Left ventricle myocardium inferior (tissue), 1 donor: ENCODE measurements at regions not wholly inside any gene's neighbourhood (a gene's known extent, or its start where the extent isn't known, plus 50 kb on each side); places are given as distances from the start of the nearest gene placed in this dataset.

ENCODE experiments used
- DNase-seq: peaks from one replicate; pipeline ENCODE4 v3.0.0-alpha.2; 2020
- H3K27ac ChIP-seq: fragments of 200-600 bp; replicated peaks from 2 replicates; pipeline ENCODE4 v1.8.0; 2021
- H3K27me3 ChIP-seq: fragments of 200-600 bp; 2 replicates; pipeline ENCODE4 v1.8.0; 2021; ENCODE audit warnings: low read depth
- H3K36me3 ChIP-seq: fragments of 200-600 bp; 2 replicates; pipeline ENCODE4 v1.8.0; 2021
- H3K4me1 ChIP-seq: fragments of 200-600 bp; 2 replicates; pipeline ENCODE4 v1.8.0; 2021
- H3K4me3 ChIP-seq: fragments of 200-600 bp; 2 replicates; pipeline ENCODE4 v1.8.0; 2021; ENCODE audit warnings: mild to moderate bottlenecking, moderate library complexity
- H3K9me3 ChIP-seq: fragments of 200-600 bp; replicated peaks from 2 replicates; pipeline ENCODE4 v1.8.0; 2021
- intact Hi-C: fragments of 100-400 bp; cut with micrococcal nuclease; formaldehyde crosslinking; loops from one replicate; pipeline ENCODE4 v1.11.0; 2022
- TF ChIP-seq, protein P1 (sequence below): fragments of 200-600 bp; IDR thresholded peaks from 2 replicates; pipeline ENCODE4 v1.8.0; 2021; ENCODE audit warnings: antibody characterized with exemption, mild to moderate bottlenecking, borderline replicate concordance
- donor health status: DM: no; HTN: yes; CAD: no; lungs with severe emphysema.

DNA sequence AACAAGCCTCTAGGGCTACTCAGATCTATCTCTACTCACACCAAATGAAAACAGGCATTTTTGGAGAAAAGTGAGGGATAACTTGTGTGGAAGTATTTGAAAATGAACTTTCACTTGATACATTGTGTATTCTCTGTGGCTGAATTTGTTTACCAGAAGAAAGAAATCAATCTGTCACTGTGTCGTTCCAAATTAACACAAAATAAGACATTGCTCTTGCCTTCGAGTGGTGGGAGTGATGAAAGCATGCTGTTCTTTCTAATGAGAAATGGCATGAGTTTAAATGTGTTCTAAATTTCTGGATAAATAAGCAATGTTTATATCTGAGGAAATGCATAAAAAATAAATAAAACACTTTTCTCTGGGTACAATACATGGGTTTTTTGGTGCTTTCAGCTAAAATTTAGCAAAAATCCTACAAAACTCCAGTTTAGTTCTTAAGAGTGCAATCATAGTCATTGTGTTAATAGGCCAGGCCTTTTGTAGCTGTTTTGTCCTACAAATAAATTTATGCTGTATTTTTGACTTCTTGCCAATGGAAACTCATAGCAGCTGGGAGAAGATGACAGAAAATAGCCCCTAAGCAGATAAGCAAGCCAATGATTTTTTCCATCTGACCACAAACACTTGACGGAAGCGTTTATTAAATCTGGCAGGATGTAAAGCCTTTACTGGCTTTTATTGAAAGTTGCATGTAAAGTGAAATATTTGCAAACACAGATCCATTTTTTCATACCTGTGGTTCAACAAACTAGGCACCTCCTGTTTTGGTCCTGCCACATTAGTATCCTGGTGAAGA, 1064.1 kb upstream of the GHITM start:
- Histone ChIP-seq H3K27ac (no peak overlapping the region), H3K27me3 (no peaks in the 10 kb centered on the region), H3K36me3 (no peaks in the 10 kb centered on the region), H3K4me3 (no peak overlapping the region), H3K9me3 (peaks cover 24% of the 10 kb centered on the region), H3K4me1 (no peaks in the 10 kb centered on the region)
- TF ChIP-seq, protein P1, sequence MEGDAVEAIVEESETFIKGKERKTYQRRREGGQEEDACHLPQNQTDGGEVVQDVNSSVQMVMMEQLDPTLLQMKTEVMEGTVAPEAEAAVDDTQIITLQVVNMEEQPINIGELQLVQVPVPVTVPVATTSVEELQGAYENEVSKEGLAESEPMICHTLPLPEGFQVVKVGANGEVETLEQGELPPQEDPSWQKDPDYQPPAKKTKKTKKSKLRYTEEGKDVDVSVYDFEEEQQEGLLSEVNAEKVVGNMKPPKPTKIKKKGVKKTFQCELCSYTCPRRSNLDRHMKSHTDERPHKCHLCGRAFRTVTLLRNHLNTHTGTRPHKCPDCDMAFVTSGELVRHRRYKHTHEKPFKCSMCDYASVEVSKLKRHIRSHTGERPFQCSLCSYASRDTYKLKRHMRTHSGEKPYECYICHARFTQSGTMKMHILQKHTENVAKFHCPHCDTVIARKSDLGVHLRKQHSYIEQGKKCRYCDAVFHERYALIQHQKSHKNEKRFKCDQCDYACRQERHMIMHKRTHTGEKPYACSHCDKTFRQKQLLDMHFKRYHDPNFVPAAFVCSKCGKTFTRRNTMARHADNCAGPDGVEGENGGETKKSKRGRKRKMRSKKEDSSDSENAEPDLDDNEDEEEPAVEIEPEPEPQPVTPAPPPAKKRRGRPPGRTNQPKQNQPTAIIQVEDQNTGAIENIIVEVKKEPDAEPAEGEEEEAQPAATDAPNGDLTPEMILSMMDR, result no peak
- intact Hi-C loops, result no loop called here
- DNase-seq, result no peak

DNA sequence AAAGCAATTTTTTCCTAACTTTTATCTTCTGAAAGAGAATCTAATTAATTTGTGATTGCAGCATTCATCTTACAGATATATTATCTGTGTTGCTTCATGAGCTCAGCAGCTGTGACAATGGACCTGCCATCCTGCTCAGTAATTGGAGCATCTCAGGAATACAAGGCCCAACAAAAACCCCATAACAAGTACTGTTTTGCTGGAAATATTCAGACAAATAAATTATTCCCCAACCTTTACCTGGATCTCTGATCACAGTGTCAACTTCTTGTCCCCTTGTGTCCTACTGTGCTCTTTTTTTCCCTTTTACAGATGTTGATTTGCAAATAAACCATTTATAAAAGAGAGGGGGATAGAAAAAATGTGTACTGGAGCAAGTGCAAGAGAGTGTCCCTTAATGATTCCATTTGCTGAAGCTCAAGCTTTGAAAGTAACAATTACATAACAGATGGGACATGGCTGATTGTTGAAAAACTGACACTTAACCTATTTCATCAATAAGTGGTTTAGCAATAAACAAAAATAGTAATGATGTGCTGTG, 1063.4 kb upstream of the GHITM start:
- Histone ChIP-seq H3K27me3 (no peaks in the 10 kb centered on the region), H3K4me1 (no peaks in the 10 kb centered on the region), H3K4me3 (no peak overlapping the region), H3K27ac (no peak overlapping the region), H3K9me3 (peaks cover 18% of the 10 kb centered on the region), H3K36me3 (no peaks in the 10 kb centered on the region)
- DNase-seq, result no peak
- intact Hi-C loops, result no loop called here
- TF ChIP-seq, protein P1, result no peak

DNA sequence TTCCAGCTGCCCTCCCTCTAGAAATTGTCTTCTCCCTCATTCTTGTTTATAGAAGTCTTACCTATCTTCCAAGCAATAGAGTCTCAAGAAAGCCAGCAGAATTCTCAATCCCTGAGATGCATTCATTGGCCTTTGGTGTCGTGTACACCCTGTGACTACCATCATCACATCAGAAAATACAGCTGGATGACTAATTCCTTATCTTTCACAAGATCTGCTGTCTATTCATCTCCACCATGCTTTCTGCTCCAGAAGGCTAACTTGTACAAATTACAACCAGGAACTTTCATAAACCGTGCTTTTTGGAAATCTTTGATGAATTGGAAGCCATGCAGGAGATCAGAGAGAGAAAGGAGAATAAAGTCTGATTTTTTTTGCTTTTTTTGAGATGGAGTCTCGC, 1062.9 kb upstream of the GHITM start:
- no peak overlapping the region for H3K27ac ChIP-seq
- H3K9me3 ChIP-seq, result peaks cover 18% of the 10 kb centered on the region
- no peak overlapping the region for H3K4me3 ChIP-seq
- DNase-seq, result no peak
- TF ChIP-seq, protein P1, result no peak
- intact Hi-C loops, result no loop called here
- no peaks in the 10 kb centered on the region for H3K36me3 ChIP-seq
- H3K4me1 ChIP-seq, result no peaks in the 10 kb centered on the region
- H3K27me3 ChIP-seq, result no peaks in the 10 kb centered on the region

DNA sequence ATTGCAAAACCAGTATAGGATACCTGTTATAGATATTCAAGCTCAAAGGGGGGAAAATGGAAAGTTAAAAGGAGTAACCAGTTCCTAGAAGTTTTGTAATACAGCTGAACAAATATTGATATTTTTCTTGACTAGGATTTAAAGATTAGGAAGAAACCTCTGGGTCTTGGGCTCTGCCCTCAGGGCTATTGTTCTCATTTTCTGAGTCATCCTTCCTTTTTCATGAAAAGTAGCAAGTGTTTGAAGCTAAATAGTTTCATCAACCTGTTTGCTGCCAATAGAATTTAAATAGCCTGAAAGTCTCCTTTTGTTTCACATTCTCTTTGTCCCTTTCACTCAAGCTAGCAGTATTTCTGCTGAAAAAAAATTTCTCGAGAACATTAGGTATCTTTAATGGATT, 1061.1 kb upstream of the GHITM start:
- no peak overlapping the region for H3K4me3 ChIP-seq
- H3K9me3 ChIP-seq, result peaks cover 2% of the 10 kb centered on the region
- H3K27me3 ChIP-seq, result no peaks in the 10 kb centered on the region
- intact Hi-C loops, result no loop called here
- no peaks in the 10 kb centered on the region for H3K4me1 ChIP-seq
- H3K36me3 ChIP-seq, result no peaks in the 10 kb centered on the region
- no peak for DNase-seq
- TF ChIP-seq, protein P1, result no peak
- no peak overlapping the region for H3K27ac ChIP-seq

DNA sequence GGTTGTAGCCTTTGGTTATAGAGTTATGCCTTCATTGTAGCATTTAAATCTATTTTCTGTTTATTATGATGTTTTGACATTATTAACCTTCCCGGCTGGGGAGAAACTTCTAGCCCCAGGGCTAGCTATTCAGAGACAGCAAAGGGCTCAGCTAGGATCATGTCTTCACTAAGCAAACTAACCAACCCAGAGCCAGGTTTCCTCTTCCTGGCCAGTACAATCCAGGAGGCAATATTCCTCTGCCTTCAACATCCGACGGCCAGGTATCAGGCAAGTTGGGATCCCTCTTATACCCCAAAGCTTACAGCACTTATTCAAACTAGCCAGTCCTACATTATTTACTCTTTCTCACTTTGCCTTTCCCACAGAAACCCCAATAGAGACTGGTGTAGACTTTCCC, 1060.7 kb upstream of the GHITM start:
- DNase-seq, result no peak
- no peaks in the 10 kb centered on the region for H3K36me3 ChIP-seq
- TF ChIP-seq, protein P1, result no peak
- no peaks in the 10 kb centered on the region for H3K9me3 ChIP-seq
- H3K27me3 ChIP-seq, result no peaks in the 10 kb centered on the region
- intact Hi-C loops, result no loop called here
- no peak overlapping the region for H3K27ac ChIP-seq
- no peak overlapping the region for H3K4me3 ChIP-seq
- H3K4me1 ChIP-seq, result no peaks in the 10 kb centered on the region
